HEK293 (cell line): ENCODE measurements at regions not wholly inside any gene's neighbourhood (a gene's known extent, or its start where the extent isn't known, plus 50 kb on each side); places are given as distances from the start of the nearest gene placed in this dataset.

ENCODE experiments used
- CTCF ChIA-PET: fragments of 350-600 bp; formaldehyde crosslinking; extraction: SDS; loops from one replicate; lab custom pipeline; 2021; ENCODE audit warnings: antibody characterized with exemption; lab: Yijun Ruan, JAX
- POLR2A ChIA-PET: fragments of 300-600 bp; formaldehyde crosslinking; extraction: SDS; loops from one replicate; lab custom pipeline; 2020; ENCODE audit warnings: antibody characterized with exemption, inconsistent platforms; lab: Yijun Ruan, JAX
- H3K27ac ChIP-seq: fragments of 200-500 bp; sonication (Bioruptor generic); 2 replicates; pipeline ENCODE4 v1.5.1; 2014; ENCODE audit warnings: low read depth, low read length, control low read depth, inconsistent platforms; ENCODE audit errors: extremely low read depth
- H3K36me3 ChIP-seq, 2 experiments: fragments of 200-500 bp in 1 of 2; sonication (Bioruptor generic) in 1 of 2; 1 replicate in 1 of 2; 2 replicates in 1 of 2; pipeline ENCODE4 v1.5.1; 2014 to 2017; ENCODE audit warnings: inconsistent platforms in 2 of 2, low read length in 2 of 2; ENCODE audit not compliant: control insufficient read depth in 2 of 2, insufficient read depth in 1 of 2
- H3K4me1 ChIP-seq: fragments of 200-500 bp; sonication (Bioruptor generic); 2 replicates; pipeline ENCODE4 v1.5.1; 2014; ENCODE audit warnings: mild to moderate bottlenecking, low read length, inconsistent platforms; ENCODE audit not compliant: control insufficient read depth, insufficient read depth
- H3K4me3 ChIP-seq: 2 replicates; pipeline ENCODE4 v1.5.1; 2011; ENCODE audit warnings: low read depth, mild to moderate bottlenecking, control low read depth, low read length, moderate library complexity
- H3K9me3 ChIP-seq: fragments of 200-500 bp; sonication (Bioruptor generic); 2 replicates; pipeline ENCODE4 v1.5.1; 2014; ENCODE audit warnings: low read depth, low read length, inconsistent platforms; ENCODE audit not compliant: control insufficient read depth, insufficient read depth
- KLF9 ChIP-seq: fragments of 450-650 bp; formaldehyde crosslinking; IDR thresholded peaks from 2 replicates; pipeline ENCODE4 v1.5.1; 2016; ENCODE audit warnings: missing biosample characterization, missing genetic modification characterization, low read depth
- MYNN ChIP-seq: fragments of 450-650 bp; formaldehyde crosslinking; IDR thresholded peaks from 2 replicates; pipeline ENCODE4 v1.5.1; 2016; ENCODE audit warnings: missing biosample characterization, missing genetic modification characterization, borderline replicate concordance
- ZNF146 ChIP-seq: fragments of 450-650 bp; formaldehyde crosslinking; IDR thresholded peaks from 2 replicates; pipeline ENCODE4 v1.5.1; 2016; ENCODE audit warnings: missing biosample characterization, missing genetic modification characterization
- ZNF202 ChIP-seq: fragments of 450-650 bp; formaldehyde crosslinking; IDR thresholded peaks from 2 replicates; pipeline ENCODE4 v1.5.1; 2016; ENCODE audit warnings: missing biosample characterization, missing genetic modification characterization, borderline replicate concordance
- ZNF341 ChIP-seq: fragments of 450-650 bp; formaldehyde crosslinking; IDR thresholded peaks from 2 replicates; pipeline ENCODE4; 2016; ENCODE audit warnings: low read depth, missing biosample characterization, missing genetic modification characterization
- ZNF391 ChIP-seq: fragments of 450-650 bp; formaldehyde crosslinking; IDR thresholded peaks from 2 replicates; pipeline ENCODE4 v1.5.1; 2016; ENCODE audit warnings: low read depth, missing biosample characterization, missing genetic modification characterization, borderline replicate concordance
- ZNF510 ChIP-seq: fragments of 450-650 bp; formaldehyde crosslinking; IDR thresholded peaks from 2 replicates; pipeline ENCODE4 v1.5.1; 2018; ENCODE audit warnings: mild to moderate bottlenecking, missing genetic modification characterization, missing biosample characterization; ENCODE audit not compliant: insufficient replicate concordance
- ZSCAN16 ChIP-seq: fragments of 450-650 bp; formaldehyde crosslinking; IDR thresholded peaks from 2 replicates; pipeline ENCODE4 v1.5.1; 2016; ENCODE audit warnings: missing biosample characterization, missing genetic modification characterization
- TF ChIP-seq, protein P1 (sequence below): fragments of 450-650 bp; formaldehyde crosslinking; conservative IDR thresholded peaks from 2 replicates; pipeline ENCODE4 v1.5.1; 2016; ENCODE audit warnings: low read depth, missing biosample characterization, missing genetic modification characterization
- TF ChIP-seq, protein P2 (sequence below): fragments of 450-650 bp; formaldehyde crosslinking; IDR thresholded peaks from 2 replicates; pipeline ENCODE4 v1.5.1; 2016; ENCODE audit warnings: missing biosample characterization, missing genetic modification characterization, low read depth

- peak; percentile 84 for TF ChIP-seq ZNF510 (tag by site-specific recombination)
- TF ChIP-seq, protein P1, sequence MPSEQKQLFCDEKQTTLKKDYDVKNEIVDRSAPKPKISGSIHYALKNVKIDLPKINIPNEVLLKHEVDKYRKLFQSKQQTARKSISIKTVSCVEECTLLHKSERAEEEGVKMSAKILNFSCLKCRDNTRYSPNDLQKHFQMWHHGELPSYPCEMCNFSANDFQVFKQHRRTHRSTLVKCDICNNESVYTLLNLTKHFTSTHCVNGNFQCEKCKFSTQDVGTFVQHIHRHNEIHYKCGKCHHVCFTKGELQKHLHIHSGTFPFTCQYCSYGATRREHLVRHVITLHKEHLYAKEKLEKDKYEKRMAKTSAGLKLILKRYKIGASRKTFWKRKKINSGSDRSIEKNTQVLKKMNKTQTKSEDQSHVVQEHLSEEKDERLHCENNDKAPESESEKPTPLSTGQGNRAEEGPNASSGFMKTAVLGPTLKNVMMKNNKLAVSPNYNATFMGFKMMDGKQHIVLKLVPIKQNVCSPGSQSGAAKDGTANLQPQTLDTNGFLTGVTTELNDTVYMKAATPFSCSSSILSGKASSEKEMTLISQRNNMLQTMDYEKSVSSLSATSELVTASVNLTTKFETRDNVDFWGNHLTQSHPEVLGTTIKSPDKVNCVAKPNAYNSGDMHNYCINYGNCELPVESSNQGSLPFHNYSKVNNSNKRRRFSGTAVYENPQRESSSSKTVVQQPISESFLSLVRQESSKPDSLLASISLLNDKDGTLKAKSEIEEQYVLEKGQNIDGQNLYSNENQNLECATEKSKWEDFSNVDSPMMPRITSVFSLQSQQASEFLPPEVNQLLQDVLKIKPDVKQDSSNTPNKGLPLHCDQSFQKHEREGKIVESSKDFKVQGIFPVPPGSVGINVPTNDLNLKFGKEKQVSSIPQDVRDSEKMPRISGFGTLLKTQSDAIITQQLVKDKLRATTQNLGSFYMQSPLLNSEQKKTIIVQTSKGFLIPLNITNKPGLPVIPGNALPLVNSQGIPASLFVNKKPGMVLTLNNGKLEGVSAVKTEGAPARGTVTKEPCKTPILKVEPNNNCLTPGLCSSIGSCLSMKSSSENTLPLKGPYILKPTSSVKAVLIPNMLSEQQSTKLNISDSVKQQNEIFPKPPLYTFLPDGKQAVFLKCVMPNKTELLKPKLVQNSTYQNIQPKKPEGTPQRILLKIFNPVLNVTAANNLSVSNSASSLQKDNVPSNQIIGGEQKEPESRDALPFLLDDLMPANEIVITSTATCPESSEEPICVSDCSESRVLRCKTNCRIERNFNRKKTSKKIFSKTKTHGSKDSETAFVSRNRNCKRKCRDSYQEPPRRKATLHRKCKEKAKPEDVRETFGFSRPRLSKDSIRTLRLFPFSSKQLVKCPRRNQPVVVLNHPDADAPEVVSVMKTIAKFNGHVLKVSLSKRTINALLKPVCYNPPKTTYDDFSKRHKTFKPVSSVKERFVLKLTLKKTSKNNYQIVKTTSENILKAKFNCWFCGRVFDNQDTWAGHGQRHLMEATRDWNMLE (tag by site-specific recombination): peak; percentile 90
- peak; percentile 93 for TF ChIP-seq ZNF202
- TF ChIP-seq, all 188 proteins: peak for 32; not testable (repeated sequence) for 156
Observed at GRCh38 chr6:140493470-140493869, 1119.0 kb upstream of the CITED2 start (continued).

- Histone ChIP-seq H3K4me1 (no peaks in the 10 kb centered on the region), H3K4me3 (no peak overlapping the region), H3K9me3 (no peaks in the 10 kb centered on the region), H3K36me3 (no peaks in the 10 kb centered on the region), H3K27ac (no peak overlapping the region)
- TF ChIP-seq ZSCAN16 (tag by site-specific recombination): no peak
- CTCF ChIA-PET: no interaction called here
- POLR2A ChIA-PET: no interaction called here
Observed at GRCh38 chr6:140490081-140490480, 1115.6 kb upstream of the CITED2 start.

GRCh38 chr6:140487586-140487985, 1113.1 kb upstream of the CITED2 start:
- Histone ChIP-seq H3K27ac (no peak overlapping the region), H3K4me3 (no peak overlapping the region), H3K4me1 (no peaks in the 10 kb centered on the region), H3K36me3 (no peaks in the 10 kb centered on the region), H3K9me3 (no peaks in the 10 kb centered on the region)
- no peak for TF ChIP-seq ZNF341 (tag by site-specific recombination)
- ChIA-PET POLR2A (no interaction called here), CTCF (no interaction called here)

DNA sequence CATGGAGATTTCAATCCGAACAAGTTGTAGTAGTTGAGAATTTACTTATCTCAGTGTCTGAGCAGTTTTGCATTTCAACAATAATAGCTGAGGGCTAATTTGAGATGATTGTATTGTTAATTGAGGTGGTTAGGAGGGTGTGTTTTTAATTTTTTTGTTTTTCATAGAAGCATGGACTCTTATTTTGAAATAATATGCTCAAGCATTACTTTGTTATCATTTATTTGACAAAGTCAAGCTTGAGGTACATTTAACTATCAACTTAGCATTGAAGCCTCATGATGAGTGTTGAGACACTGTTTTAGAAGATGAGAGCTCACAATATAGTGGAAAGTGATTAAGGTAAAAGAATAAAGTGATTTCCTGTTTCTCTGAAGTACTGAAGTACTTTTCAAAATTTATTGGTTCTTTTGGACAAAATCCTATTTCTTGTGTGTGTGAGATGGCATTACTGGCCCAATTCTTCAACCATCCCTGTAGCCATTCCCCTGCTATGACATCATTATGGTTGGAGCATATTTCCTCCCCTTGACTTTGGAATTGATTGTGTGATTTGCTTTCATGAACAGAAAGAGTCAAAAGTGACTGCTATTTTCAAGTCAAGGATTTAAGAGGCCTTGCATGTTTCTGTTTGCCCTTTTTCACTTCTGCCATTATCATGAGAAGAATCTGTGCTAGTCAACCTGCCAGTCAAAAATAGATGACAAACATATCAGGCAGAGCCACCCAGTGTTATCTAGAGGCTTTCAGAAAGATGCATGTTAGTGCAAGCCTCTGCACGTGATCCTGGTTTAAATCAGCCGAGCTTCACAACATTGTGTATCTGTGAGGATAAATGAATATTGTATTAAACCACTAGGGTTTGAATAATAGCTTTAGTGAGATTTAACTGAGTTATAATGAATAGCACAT, 1112.3 kb upstream of the CITED2 start:
- POLR2A ChIA-PET: no interaction called here
- CTCF ChIA-PET: no interaction called here
- TF ChIP-seq ZNF391 (tag by site-specific recombination) (no peak), KLF9 (tag by site-specific recombination) (no peak), MYNN (tag by site-specific recombination) (0 out of 2 replicates have a peak, but pooled peaks have one; percentile 34)
- Histone ChIP-seq H3K9me3 (no peaks in the 10 kb centered on the region), H3K36me3 (no peaks in the 10 kb centered on the region), H3K4me1 (no peaks in the 10 kb centered on the region), H3K4me3 (no peak overlapping the region), H3K27ac (no peak overlapping the region)

- no peak overlapping the region for H3K27ac ChIP-seq
- ChIA-PET POLR2A (no interaction called here), CTCF (no interaction called here)
- H3K9me3 ChIP-seq: no peaks in the 10 kb centered on the region
- TF ChIP-seq ZNF146 (tag by site-specific recombination): no peak
- TF ChIP-seq, protein P2, sequence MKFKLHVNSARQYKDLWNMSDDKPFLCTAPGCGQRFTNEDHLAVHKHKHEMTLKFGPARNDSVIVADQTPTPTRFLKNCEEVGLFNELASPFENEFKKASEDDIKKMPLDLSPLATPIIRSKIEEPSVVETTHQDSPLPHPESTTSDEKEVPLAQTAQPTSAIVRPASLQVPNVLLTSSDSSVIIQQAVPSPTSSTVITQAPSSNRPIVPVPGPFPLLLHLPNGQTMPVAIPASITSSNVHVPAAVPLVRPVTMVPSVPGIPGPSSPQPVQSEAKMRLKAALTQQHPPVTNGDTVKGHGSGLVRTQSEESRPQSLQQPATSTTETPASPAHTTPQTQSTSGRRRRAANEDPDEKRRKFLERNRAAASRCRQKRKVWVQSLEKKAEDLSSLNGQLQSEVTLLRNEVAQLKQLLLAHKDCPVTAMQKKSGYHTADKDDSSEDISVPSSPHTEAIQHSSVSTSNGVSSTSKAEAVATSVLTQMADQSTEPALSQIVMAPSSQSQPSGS: 0 out of 2 replicates have a peak, but pooled peaks have one; percentile 26
- H3K36me3 ChIP-seq: no peaks in the 10 kb centered on the region
- H3K4me3 ChIP-seq: no peak overlapping the region
- no peaks in the 10 kb centered on the region for H3K4me1 ChIP-seq
Observed at GRCh38 chr6:140485740-140486449, 1111.4 kb upstream of the CITED2 start.
